Esophagus (tissue), 2 donors: ENCODE measurements at regions not wholly inside any gene's neighbourhood (a gene's known extent, or its start where the extent isn't known, plus 50 kb on each side); places are given as distances from the start of the nearest gene placed in this dataset.

Experiments
- H3K27ac ChIP-seq, 2 donors: one replicate each; pipeline ENCODE4 v1.5.1; 2013; ENCODE audit warnings: low read depth in 2 of 2, mild to moderate bottlenecking in 2 of 2, inconsistent platforms in 1 of 2, low read length in 1 of 2, moderate library complexity in 1 of 2
- H3K27me3 ChIP-seq, 2 donors: one replicate each; pipeline ENCODE4 v1.6.1; 2013; ENCODE audit warnings: low read length in 2 of 2, control low read depth in 1 of 2, mild to moderate bottlenecking in 1 of 2; ENCODE audit not compliant: insufficient read depth in 2 of 2, control insufficient read depth in 1 of 2
- H3K36me3 ChIP-seq, 2 donors: one replicate each; pipeline ENCODE4 v1.6.1; 2013; ENCODE audit warnings: low read length in 1 of 2; ENCODE audit not compliant: control insufficient read depth in 2 of 2, insufficient read depth in 2 of 2
- H3K4me1 ChIP-seq, 2 donors: one replicate each; pipeline ENCODE4 v1.6.1; 2013; ENCODE audit warnings: low read length in 1 of 2; ENCODE audit not compliant: control insufficient read depth in 2 of 2, insufficient read depth in 2 of 2
- H3K4me3 ChIP-seq, 2 donors: one replicate each; pipeline ENCODE4 v1.5.1; 2013; ENCODE audit warnings: low read length in 2 of 2, mild to moderate bottlenecking in 2 of 2, low read depth in 1 of 2, moderate library complexity in 1 of 2
- H3K9me3 ChIP-seq, 2 donors: one replicate each; pipeline ENCODE4 v1.6.1; 2013; ENCODE audit warnings: mild to moderate bottlenecking in 2 of 2, low read depth in 1 of 2, low read length in 1 of 2, moderate library complexity in 1 of 2; ENCODE audit not compliant: control insufficient read depth in 2 of 2, insufficient read depth in 1 of 2
- WGBS, 2 donors: extraction: QIAGEN DNeasy Blood & Tissue Kit; methylation state at CpG; one replicate each; pipeline ENCODE4 v1.1.7; 2013; 5-methylcytosine and 5-hydroxymethylcytosine counted together
- donor health status: healthy with polysubstance abuse.
- donor health status: Bipolar disorder and iron deficiency.

DNA sequence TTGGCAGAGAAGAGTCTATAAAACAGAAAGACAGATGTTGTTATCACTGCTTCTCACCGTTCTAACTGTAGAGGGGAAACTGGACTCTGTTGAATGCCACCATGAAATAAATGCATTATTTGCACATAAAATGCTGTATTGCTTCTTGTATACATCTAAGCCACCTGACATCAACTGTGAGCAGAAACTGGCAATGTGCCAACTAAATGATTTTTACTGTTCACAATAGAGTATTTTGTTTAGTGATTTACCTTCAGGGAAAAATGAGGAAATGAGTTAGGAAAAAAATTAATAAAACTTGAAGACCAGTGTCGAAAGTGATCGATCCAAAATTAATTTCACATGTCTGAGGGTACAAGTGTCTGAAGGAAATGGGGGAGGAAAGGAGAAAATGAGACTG, 65.9 kb upstream of the TNIP3 start:
- H3K9me3 ChIP-seq: no peaks in the 10 kb centered on the region
- H3K27me3 ChIP-seq: no peaks in the 10 kb centered on the region
- 76 to 84% methylated on average over 3 of the region's 3 CpGs for WGBS, 2 donors
- no peak overlapping the region for H3K4me3 ChIP-seq
- no peaks in the 10 kb centered on the region for H3K36me3 ChIP-seq
- H3K27ac ChIP-seq: no peak overlapping the region
- no peaks in the 10 kb centered on the region for H3K4me1 ChIP-seq

DNA sequence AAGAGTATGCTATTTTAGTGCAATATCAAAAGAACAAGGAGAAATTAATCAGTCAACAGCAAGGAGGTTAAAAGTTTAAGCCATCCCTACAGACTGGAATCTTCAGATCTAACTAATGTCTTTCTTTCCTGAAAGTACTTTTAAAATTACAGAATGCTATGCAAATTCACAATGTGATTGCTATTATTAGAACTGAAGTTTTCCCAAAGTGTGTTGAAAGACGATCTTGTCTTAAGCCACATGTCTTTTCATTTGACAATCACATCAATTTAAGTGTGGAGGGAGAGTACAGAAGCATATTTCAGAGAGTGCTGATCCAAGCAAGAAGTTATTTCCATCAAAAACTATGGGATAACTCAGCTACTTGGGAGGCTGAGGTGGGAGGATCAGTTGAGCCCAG, 64.7 kb upstream of the TNIP3 start:
- no peaks in the 10 kb centered on the region for H3K4me1 ChIP-seq
- no peak overlapping the region for H3K4me3 ChIP-seq
- H3K27ac ChIP-seq: no peak overlapping the region
- H3K36me3 ChIP-seq: no peaks in the 10 kb centered on the region
- H3K27me3 ChIP-seq: no peaks in the 10 kb centered on the region
- 33 to 35% methylated on average over 1 of the region's 1 CpG for WGBS, 2 donors
- no peaks in the 10 kb centered on the region for H3K9me3 ChIP-seq

DNA sequence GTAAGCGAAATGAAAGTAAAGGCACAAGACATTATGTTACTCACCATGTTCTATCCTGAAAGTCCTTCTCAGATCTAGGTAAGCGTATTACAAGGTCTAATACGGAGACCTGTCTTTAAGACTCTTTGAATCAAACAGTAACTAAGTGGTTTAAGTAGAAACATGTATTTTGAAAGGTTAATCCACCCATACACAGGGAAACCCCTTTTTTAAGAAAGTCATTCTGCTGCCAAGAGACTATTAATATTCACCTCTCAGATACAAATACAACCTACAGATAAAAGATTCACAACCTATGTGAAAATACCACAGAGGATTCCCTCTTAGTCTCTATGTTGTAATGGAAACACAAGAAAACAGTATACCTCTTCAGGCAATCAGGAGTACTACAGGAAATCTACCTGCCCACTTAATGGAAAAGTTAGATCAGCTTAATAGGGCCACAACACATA, 63.2 kb upstream of the TNIP3 start:
- no peaks in the 10 kb centered on the region for H3K27me3 ChIP-seq
- no peak overlapping the region for H3K4me3 ChIP-seq
- H3K4me1 ChIP-seq: no peaks in the 10 kb centered on the region
- no peaks in the 10 kb centered on the region for H3K36me3 ChIP-seq
- H3K9me3 ChIP-seq: no peaks in the 10 kb centered on the region
- 75 to 77% methylated on average over 3 of the region's 3 CpGs for WGBS, 2 donors
- no peak overlapping the region for H3K27ac ChIP-seq

DNA sequence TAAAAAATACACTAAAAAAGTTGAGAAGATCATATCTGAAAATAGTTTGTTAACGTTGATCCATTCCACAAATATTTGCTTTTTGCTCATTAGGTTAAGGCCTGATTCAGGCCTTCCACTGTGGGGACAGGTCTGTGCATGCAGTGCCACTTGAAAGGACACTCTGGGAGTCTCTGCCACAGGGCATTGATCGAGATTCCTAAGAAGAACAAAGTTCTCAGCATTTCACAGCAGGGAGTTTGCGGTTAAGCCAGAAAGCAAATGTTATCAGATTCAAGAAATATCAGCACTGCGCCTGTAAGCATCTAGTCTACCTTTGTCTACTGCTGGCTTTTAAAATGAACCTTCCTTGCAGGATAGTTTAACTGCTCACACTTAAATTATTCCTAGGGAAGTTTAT, 62.2 kb upstream of the TNIP3 start:
- Histone ChIP-seq H3K27me3 (no peaks in the 10 kb centered on the region), H3K36me3 (no peaks in the 10 kb centered on the region), H3K4me1 (no peaks in the 10 kb centered on the region), H3K27ac (no peak overlapping the region), H3K4me3 (no peak overlapping the region), H3K9me3 (no peaks in the 10 kb centered on the region)
- 54 to 57% methylated on average over 4 of the region's 4 CpGs for WGBS, 2 donors

DNA sequence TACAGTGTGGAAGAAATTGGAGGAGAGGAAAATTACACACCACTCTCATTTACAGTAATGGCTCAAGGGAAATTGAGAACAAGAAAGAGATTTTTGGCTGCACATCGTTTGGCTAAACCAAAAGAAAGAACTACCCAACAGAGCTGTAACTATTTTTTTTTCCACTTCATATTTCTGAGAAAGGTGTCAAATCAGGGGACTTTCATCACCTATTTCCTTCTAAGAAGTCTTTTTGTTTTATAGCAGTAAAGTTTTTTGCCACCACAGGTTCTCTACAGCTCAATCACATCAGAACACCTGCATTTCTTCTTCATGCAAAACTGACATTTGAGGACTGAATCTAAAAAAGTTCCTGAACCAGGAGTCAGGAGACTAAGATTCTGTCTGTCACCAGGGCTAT, 57.5 kb upstream of the TNIP3 start:
- H3K9me3 ChIP-seq: no peaks in the 10 kb centered on the region
- H3K4me1 ChIP-seq: no peaks in the 10 kb centered on the region
- WGBS, 2 donors: 54 to 58% methylated on average over 1 of the region's 1 CpG
- H3K27ac ChIP-seq: no peak overlapping the region
- H3K4me3 ChIP-seq: no peak overlapping the region
- H3K27me3 ChIP-seq: no peaks in the 10 kb centered on the region
- H3K36me3 ChIP-seq: no peaks in the 10 kb centered on the region

DNA sequence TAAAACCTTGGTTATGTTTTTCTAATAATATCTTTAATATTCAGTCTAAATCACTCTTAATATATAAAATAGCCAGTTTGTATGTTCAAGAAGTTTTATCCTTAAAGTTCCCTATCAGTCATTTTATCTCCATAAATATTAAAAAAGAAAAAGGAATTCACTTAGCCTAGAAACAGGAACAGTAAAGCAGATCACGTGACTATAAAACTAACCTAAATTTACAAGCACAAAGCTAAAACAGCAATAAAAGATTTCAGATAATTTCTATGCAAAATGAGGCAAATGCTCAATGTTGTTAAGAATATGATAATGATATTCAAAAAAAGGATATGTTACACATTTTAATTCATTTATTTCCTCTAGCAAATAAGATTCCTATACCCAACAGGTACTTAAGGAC, 57.1 kb upstream of the TNIP3 start:
- H3K9me3 ChIP-seq: no peaks in the 10 kb centered on the region
- no peaks in the 10 kb centered on the region for H3K27me3 ChIP-seq
- no peaks in the 10 kb centered on the region for H3K4me1 ChIP-seq
- H3K27ac ChIP-seq: no peak overlapping the region
- 76 to 81% methylated on average over 1 of the region's 1 CpG for WGBS, 2 donors
- H3K4me3 ChIP-seq: no peak overlapping the region
- H3K36me3 ChIP-seq: no peaks in the 10 kb centered on the region

DNA sequence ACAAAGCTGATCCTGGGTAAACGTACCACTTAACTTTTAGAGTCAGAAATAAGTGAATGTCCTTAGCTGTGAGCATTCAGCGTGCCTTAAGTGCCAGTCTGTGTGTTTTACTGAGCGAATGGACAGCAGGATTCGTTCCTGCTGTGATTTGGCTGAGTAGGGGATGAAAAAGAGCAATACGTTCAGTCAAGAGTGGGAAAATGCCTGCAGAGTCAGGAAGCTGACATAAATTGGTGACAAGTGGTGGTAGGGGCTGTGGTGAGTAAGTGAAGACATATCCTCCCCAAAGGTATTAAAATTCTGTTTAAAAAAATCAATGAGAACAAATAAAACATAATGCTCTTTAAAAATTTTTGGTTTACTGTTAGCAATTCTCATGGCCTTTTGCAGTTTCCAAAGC, 56.6 kb upstream of the TNIP3 start:
- H3K4me3 ChIP-seq: no peak overlapping the region
- WGBS, 2 donors: 71 to 74% methylated on average over 5 of the region's 5 CpGs
- H3K27me3 ChIP-seq: no peaks in the 10 kb centered on the region
- H3K36me3 ChIP-seq: no peaks in the 10 kb centered on the region
- no peaks in the 10 kb centered on the region for H3K4me1 ChIP-seq
- H3K27ac ChIP-seq: no peak overlapping the region
- H3K9me3 ChIP-seq: no peaks in the 10 kb centered on the region

DNA sequence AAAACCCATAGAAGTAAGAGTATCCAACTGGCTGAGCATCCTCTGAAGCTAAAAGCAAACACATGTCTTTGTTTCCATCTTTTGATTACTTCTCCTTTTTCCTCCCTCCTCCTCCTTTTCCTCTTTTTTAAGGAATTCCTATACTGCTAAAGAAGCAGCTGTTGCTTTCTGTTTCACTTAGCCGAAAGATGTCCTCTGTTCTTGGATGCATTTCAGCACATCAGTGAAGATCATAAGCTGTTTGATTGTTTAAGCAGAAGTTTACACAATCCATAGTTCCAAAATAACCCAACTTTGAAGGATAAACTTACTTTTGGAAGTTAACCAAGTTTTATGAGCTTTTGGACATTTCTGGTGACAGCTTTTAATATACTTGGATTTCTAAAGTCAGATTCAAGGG, 55.1 kb upstream of the TNIP3 start:
- Histone ChIP-seq H3K27ac (no peak overlapping the region), H3K4me1 (no peaks in the 10 kb centered on the region), H3K9me3 (no peaks in the 10 kb centered on the region), H3K36me3 (no peaks in the 10 kb centered on the region), H3K27me3 (no peaks in the 10 kb centered on the region), H3K4me3 (no peak overlapping the region)
- WGBS, 2 donors: 32 to 54% methylated on average over 1 of the region's 1 CpG

DNA sequence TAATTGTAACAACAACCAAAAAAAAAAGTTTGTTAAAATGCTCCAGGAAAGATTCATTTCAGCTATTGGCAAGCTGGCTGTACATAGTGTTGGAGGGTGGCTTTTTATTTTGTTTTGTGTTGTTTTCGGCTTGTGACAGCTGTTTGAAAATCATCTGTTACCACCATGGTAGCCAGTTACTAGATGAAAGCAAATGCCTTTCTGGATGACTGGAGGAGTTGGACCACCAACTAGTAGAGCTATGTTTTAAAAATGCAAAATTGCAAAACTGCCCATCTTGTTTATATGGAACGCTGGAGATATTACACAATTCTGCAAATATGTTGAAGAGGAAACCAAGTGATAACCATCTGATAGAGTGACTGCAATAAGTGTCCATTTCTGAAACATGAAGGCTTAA, 53.2 kb upstream of the TNIP3 start:
- Histone ChIP-seq H3K4me1 (no peaks in the 10 kb centered on the region), H3K27me3 (no peaks in the 10 kb centered on the region), H3K9me3 (no peaks in the 10 kb centered on the region), H3K36me3 (no peaks in the 10 kb centered on the region), H3K4me3 (no peak overlapping the region), H3K27ac (no peak overlapping the region)
- 69 to 78% methylated on average over 2 of the region's 2 CpGs for WGBS, 2 donors

DNA sequence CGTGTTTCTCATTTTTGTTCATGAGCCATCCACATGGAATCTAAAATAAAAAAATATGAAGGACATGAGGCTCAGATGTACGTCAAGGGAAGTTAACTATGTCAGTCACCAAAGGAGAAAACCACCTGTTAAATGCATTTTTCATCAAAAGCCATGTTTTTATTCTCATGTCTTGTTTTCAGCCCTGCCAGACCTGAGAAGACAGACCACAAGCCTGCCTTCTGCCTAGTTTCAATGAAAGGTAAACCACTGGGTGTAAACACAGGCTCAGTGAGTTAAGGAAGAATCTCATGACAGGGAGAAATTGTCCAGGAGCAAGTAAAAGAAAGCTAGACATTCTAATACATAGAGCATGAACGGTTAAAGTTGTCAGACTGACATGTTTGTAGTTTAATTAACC, 52.3 kb upstream of the TNIP3 start:
- no peak overlapping the region for H3K4me3 ChIP-seq
- H3K9me3 ChIP-seq: no peaks in the 10 kb centered on the region
- no peak overlapping the region for H3K27ac ChIP-seq
- no peaks in the 10 kb centered on the region for H3K4me1 ChIP-seq
- H3K27me3 ChIP-seq: no peaks in the 10 kb centered on the region
- WGBS, 2 donors: 62 to 74% methylated on average over 3 of the region's 3 CpGs
- no peaks in the 10 kb centered on the region for H3K36me3 ChIP-seq
